SIG-M5 treated with dmso at 0.1 percent for 504 hours (cell line): ENCODE measurements at regions not wholly inside any gene's neighbourhood (a gene's known extent, or its start where the extent isn't known, plus 50 kb on each side); places are given as distances from the start of the nearest gene placed in this dataset.
"Not testable (repeated sequence)": the region's sequence is repeated elsewhere in the genome, so short reads cannot be mapped to it uniquely, and the experiment has no call there.

Source experiments
- DNase-seq: peaks from one replicate; lab custom pipeline; 2025; ENCODE audit not compliant: unreplicated experiment; lab: John Stamatoyannopoulos, UW

- DNase-seq, result no peak
Observed at GRCh38 chr12:127823801-127824200, 443.2 kb upstream of the TMEM132C start.

GRCh38 chr12:127829281-127830064 lies 437.5 kb upstream of the TMEM132C start:
- no peak for DNase-seq

- no peak for DNase-seq
Observed at GRCh38 chr12:127830065-127830460, 436.9 kb upstream of the TMEM132C start.

GRCh38 chr12:127830730-127831129 lies 436.2 kb upstream of the TMEM132C start:
- DNase-seq, result no peak

GRCh38 chr12:127832172-127832571 lies 434.8 kb upstream of the TMEM132C start:
- no peak for DNase-seq

- not testable (repeated sequence) for DNase-seq
Observed at GRCh38 chr12:127836802-127837201, 430.2 kb upstream of the TMEM132C start.

GRCh38 chr12:127857661-127858060 lies 409.3 kb upstream of the TMEM132C start:
- DNase-seq, result no peak

GRCh38 chr12:127860536-127860935 lies 406.4 kb upstream of the TMEM132C start:
- DNase-seq, result no peak

GRCh38 chr12:127861406-127861805 lies 405.6 kb upstream of the TMEM132C start:
- no peak for DNase-seq

GRCh38 chr12:127873306-127873705 lies 393.7 kb upstream of the TMEM132C start:
- no peak for DNase-seq

- DNase-seq, result no peak
Observed at GRCh38 chr12:127881371-127882140, 385.4 kb upstream of the TMEM132C start.

GRCh38 chr12:127883013-127883412 lies 384.0 kb upstream of the TMEM132C start:
- DNase-seq, result no peak

- no peak for DNase-seq
Observed at GRCh38 chr12:127885954-127886750, 380.8 kb upstream of the TMEM132C start.

GRCh38 chr12:127886827-127887226 lies 380.1 kb upstream of the TMEM132C start:
- no peak for DNase-seq

GRCh38 chr12:127888943-127889719 lies 377.8 kb upstream of the TMEM132C start:
- DNase-seq, result no peak

GRCh38 chr12:127893895-127894609 lies 372.9 kb upstream of the TMEM132C start:
- no peak for DNase-seq

- DNase-seq, result no peak
Observed at GRCh38 chr12:127896661-127897060, 370.3 kb upstream of the TMEM132C start.

- no peak for DNase-seq
Observed at GRCh38 chr12:127898616-127899015, 368.4 kb upstream of the TMEM132C start.

GRCh38 chr12:127899971-127900370 lies 367.0 kb upstream of the TMEM132C start:
- DNase-seq, result no peak

GRCh38 chr12:127900386-127900785 lies 366.6 kb upstream of the TMEM132C start:
- no peak for DNase-seq
